ENCODE measurements at regions not wholly inside any gene's neighbourhood (a gene's known extent, or its start where the extent isn't known, plus 50 kb on each side); places are given as distances from the start of the nearest gene placed in this dataset.

GRCh38 chr10:28077889-28078288 lies 79.0 kb upstream of the ODAD2 start:
- DNase-seq (ENCODE audit: low read depth in 3 of 3, low spot score in 2 of 3): no peak

DNA sequence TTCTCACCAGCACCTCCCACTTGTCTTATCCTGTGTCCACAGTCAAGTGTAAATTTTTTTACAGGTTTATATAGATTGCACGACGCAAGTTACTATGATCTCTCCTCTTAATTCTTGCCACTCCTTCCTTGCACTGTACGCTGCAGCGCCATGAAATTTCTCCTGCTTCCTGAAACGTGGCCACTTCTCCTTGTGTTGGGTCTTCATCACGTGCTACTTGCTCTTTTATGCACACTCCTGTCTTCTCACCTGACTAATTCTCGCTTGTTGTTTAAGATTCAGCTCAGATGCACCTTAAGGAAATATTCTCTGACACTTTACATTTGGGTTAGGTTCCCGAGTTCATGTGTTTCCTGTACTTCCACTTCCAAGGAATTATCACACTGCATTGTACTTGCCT lies 76.5 kb upstream of the ODAD2 start:
- DNase-seq (ENCODE audit: low read depth in 3 of 3, low spot score in 2 of 3): no peak

GRCh38 chr10:28072573-28072972 lies 73.7 kb upstream of the ODAD2 start:
- no peak for DNase-seq (ENCODE audit: low read depth in 3 of 3, low spot score in 2 of 3)

DNA sequence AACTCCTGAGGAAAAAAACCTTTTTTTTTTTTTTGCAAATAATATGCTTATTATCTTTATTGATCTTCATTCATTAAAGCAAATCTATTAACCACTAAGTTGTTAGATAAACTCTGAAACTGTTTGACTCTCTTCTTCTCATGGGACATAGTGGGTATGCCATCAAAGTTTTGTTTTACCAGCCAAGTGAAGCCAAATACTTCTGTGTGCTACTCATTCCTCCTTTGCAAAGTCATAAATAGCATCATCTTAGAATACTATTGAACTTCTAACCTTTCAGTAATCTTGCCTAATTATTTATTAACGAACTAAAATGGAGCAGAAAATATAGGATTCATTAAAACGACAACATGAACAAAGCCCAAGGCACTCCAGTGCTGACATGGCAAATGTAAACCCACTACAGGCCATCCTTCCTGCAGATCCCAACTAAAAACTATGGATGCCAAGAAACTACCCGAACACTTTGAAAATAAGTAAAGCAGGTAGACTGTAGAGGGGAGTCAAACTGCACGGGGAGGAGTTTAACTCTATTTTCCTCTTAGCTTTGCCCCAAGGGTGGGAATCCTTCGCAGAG lies 61.2 kb upstream of the ODAD2 start:
- no peak for DNase-seq (ENCODE audit: low read depth in 3 of 3, low spot score in 2 of 3)

- DNase-seq (ENCODE audit: low read depth in 3 of 3, low spot score in 2 of 3): no peak
These were observed 59.9 kb upstream of the ODAD2 start for GRCh38 chr10:28058746-28059145.

- no peak for DNase-seq (ENCODE audit: low read depth in 3 of 3, low spot score in 2 of 3)
These were observed 55.5 kb upstream of the ODAD2 start for GRCh38 chr10:28054228-28054860.

DNA sequence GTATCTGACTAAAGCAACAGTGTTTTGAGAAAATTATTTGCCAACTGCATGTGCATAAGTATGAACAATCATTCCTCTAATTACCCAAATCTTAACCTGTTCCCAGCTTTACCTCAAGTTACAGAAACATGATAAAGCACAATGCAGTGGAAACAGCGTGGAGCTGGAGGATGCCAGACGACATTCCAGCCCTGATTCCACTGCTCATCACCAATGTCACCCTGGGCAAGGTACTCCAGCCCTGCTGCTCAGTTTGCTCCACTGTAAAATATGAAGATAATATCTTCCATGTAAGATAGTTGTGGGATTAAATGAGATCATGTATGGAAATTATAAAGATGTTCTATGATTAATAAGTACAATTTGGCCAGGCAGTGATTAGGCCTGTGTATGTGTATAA lies 50.4 kb upstream of the ODAD2 start:
- no peak for DNase-seq (ENCODE audit: low read depth in 3 of 3, low spot score in 2 of 3)

All from right renal cortex interstitium (tissue), 3 donors.